PC-9 (cell line): ENCODE measurements at regions not wholly inside any gene's neighbourhood (a gene's known extent, or its start where the extent isn't known, plus 50 kb on each side); places are given as distances from the start of the nearest gene placed in this dataset.

Experiments
- CTCF ChIP-seq: fragments of 200-600 bp; sonication (generic); conservative IDR thresholded peaks from 2 replicates; pipeline ENCODE4 v1.6.1; 2017; ENCODE audit warnings: mixed run types, antibody characterized with exemption, mild to moderate bottlenecking, moderate library complexity
- EZH2 ChIP-seq: fragments of 200-600 bp; sonication (generic); IDR thresholded peaks from 2 replicates; pipeline ENCODE4 v1.8.0; 2017; ENCODE audit warnings: antibody characterized with exemption, low read depth

GRCh38 chr2:45104429-45104828, 95.2 kb upstream of the SIX2 start:
- TF ChIP-seq CTCF, result no peak
- no peak for TF ChIP-seq EZH2
